HG02973 (cell line): ENCODE measurements at regions not wholly inside any gene's neighbourhood (a gene's known extent, or its start where the extent isn't known, plus 50 kb on each side); places are given as distances from the start of the nearest gene placed in this dataset.

Source experiments
- ATAC-seq: cut with Tn5 transposase; IDR thresholded peaks from one replicate; pipeline ENCODE4 v1.9.1; 2021; ENCODE audit warnings: moderate library complexity; ENCODE audit not compliant: unreplicated experiment

DNA sequence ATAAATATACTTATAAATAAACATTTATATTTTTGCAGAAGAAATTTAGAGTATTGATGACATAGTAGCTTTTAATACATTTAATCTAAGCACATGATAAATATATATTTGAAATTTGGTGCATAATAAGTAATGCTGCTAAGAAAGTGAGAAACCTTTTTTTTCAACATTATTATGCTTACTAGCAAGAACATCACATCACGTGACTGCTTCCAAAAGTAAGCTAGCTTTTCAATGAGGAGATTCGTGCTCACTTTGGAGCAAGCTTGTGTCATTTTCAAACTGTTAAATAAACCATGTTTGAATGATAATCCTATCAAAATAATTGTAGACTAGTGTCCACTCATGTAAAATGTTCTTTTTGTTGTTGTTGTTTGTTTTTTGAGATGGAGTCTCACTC lies 109.0 kb upstream of the SLC4A7 start:
- no peak for ATAC-seq

DNA sequence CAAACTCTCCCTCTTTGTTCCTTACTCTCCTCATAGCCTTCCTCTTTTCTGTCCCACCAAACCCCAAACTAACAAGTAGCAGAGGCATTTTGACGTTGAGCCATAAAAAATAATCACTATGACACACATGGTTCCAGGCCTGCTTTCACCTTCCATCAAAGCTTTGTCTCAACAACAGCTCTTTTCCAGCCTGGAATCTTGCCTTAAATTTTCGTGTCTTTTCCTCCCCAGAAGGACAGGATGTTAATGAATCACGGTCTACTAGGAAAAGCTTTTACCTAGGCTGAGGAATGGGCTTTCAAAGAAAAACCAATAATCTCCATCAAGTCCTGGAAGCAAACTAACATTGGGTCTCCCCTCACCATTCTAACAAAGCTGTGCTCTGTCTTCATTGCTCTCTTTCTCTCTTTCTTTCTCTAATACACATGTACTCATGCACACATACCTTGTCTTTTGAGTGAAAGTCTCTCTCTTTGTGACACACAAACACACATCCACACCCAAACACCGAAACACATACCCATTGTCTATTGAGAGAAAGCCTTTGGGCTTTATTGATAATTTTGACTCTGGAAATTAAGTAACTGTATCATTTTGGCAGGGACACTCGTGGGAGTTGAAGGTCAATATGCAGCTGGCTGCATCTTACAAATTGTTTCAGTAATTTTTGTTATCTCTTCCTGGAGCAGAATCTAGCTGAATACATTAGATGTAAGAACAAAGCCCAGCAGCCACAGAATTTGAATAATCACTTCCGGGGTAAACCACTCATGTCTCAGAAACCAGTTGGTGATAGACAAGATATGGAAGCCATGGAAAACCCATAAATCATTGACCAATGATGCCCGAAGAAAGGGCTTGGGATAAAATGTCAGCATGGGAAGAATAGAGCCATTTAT lies 107.4 kb upstream of the SLC4A7 start:
- no peak for ATAC-seq

GRCh38 chr3:27590437-27591298 lies 106.5 kb upstream of the SLC4A7 start:
- ATAC-seq = no peak

DNA sequence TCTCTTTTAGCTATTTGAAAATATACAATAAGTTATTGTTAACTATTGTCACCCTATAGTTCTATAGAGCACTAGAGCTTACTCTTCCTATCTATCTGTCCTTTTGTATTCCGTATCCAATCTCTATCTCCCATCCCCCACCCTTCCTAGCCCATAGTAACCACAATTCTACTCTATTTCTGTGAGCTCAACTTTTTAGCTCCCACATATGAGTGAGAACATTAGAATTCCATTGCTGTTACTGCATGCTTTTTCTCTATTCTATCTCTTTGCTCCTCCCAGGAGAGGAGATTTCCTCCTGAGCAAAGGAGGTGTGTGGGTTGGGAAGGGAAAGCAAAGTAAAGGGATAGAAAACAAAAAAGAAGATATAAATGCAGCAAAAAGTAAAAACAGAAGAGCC lies 105.6 kb upstream of the SLC4A7 start:
- no peak for ATAC-seq

GRCh38 chr3:27585429-27585828 lies 101.2 kb upstream of the SLC4A7 start:
- ATAC-seq = no peak

- no peak for ATAC-seq
Measured at GRCh38 chr3:27584874-27585273, 100.7 kb upstream of the SLC4A7 start.

GRCh38 chr3:27581852-27582251 lies 97.7 kb upstream of the SLC4A7 start:
- no peak for ATAC-seq

DNA sequence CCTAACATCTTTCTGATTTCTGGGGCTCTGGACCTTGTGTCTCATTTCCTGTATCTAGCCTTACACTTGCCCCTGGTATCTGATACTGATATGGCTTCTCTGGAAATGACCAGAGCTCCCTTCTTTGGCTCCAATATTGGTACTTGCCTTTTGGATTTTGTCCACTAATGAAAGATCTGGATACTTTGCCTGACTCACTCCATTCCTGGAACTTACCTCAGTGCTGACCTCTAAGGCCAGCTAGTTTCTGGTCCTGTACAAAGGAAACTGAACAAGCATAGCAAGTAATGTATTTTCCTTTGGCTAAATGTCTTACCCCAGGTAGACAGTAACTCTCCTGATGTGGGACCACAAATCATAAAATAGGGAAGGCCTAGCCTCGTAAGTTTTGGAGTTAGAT lies 93.8 kb upstream of the SLC4A7 start:
- no peak for ATAC-seq

DNA sequence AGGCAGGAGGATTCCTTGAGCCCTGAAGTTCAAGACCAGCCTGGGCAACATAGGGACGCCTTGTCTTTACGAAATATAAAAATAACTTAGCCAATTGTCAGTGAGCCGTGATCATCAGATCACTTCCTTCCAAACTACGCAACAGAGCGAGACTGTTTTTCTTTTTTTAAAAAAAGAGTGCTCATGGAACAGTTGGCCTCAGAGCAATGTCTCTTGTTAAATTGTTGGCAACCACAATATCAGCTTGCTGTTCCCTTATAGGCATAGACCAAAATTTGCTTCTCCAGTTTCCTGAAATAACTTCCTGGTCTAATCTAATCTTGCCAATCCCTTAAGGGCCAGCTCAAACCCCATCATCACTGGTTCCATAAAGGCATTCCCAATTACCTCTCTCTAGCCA lies 93.3 kb upstream of the SLC4A7 start:
- ATAC-seq = no peak

DNA sequence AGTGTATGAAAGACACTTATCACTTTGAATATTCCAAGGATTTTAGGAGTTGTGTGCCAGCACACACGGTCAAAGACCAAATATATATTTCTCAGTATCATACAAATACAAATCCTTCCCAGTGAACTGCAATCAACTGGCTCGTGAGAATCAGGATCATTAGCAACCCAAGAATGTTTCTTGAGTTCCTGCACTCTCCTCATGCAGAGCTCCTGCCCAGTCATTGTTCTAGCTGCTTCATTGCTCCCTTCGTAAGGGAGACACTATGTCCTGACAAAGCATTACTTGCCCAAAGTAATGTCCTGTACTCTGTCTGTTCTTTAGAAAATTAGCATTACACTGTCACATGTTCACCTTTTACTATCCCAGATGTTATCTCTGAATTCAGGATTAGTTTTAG lies 92.0 kb upstream of the SLC4A7 start:
- ATAC-seq = no peak

- no peak for ATAC-seq
Measured at GRCh38 chr3:27575499-27575898, 91.3 kb upstream of the SLC4A7 start.

GRCh38 chr3:27574438-27574795 lies 90.2 kb upstream of the SLC4A7 start:
- ATAC-seq = no peak

- no peak for ATAC-seq
Measured at GRCh38 chr3:27573780-27574437, 89.7 kb upstream of the SLC4A7 start.

GRCh38 chr3:27573138-27573537 lies 89.0 kb upstream of the SLC4A7 start:
- no peak for ATAC-seq

GRCh38 chr3:27571345-27571744 lies 87.2 kb upstream of the SLC4A7 start:
- no peak for ATAC-seq

DNA sequence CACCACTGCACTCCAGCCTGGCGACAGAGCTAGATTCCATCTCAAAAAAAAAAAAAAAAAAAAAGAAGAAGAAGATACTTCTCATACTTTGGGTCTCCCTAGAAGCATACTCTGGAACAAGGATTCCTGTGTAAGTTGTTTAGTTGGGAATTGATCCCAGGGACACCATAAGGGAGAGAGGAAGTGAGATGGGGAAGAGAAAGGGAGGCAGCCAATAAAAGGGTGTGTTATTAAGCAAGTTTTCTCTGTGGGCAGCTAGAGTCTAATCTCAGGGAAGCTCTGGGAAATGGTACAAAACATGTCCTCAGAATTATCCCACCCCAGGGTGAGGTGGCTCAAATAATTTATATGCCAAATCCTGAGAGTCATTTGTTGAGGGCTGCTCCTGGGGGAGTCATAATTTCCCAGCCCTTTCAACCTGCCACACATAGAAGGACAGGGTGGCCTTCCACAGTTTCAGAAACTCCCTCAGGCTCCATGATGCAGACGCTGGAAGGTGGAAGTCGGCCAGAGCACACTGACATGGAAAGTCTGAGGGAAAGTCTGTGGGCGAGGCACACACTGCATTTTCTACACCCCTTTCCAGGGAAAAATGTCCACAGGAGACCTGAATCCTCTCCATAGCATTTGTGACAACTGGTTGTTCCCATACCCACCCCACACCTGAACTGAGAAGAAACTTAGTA lies 86.4 kb upstream of the SLC4A7 start:
- no peak for ATAC-seq

- ATAC-seq = no peak
Measured at GRCh38 chr3:27568393-27568792, 84.2 kb upstream of the SLC4A7 start.

- no peak for ATAC-seq
Measured at GRCh38 chr3:27567251-27567650, 83.1 kb upstream of the SLC4A7 start.

- no peak for ATAC-seq
Measured at GRCh38 chr3:27565201-27565852, 81.1 kb upstream of the SLC4A7 start.

GRCh38 chr3:27561576-27561975 lies 77.4 kb upstream of the SLC4A7 start:
- ATAC-seq = no peak
